Activated naive CD4-positive, alpha-beta T cell treated with anti-CD3 and anti-CD28 coated beads for 36 hours (primary cell): ENCODE measurements at regions not wholly inside any gene's neighbourhood (a gene's known extent, or its start where the extent isn't known, plus 50 kb on each side); places are given as distances from the start of the nearest gene placed in this dataset.
A peak's percentile ranks its signal among the peaks of the same experiment; 100 is the strongest.

Experiments
- CTCF ChIA-PET: fragments of 350-600 bp; sonication (Branson Sonifier 250); formaldehyde crosslinking; loops from one replicate; lab custom pipeline; 2021; ENCODE audit warnings: antibody characterized with exemption; lab: Charles Lee
- DNase-seq: peaks from one replicate; pipeline ENCODE4 v3.0.0-alpha.2; 2020
- H3K27ac Mint-ChIP-seq: one replicate; pipeline ENCODE4 v1.8.0; 2021; ENCODE audit warnings: mild to moderate bottlenecking, mixed read lengths
- H3K27me3 Mint-ChIP-seq: one replicate; pipeline ENCODE4 v1.8.0; 2021; ENCODE audit warnings: low read depth, mixed read lengths
- H3K36me3 Mint-ChIP-seq: one replicate; pipeline ENCODE4 v1.8.0; 2021; ENCODE audit warnings: low read depth, mixed read lengths
- H3K4me1 Mint-ChIP-seq: one replicate; pipeline ENCODE4 v1.8.0; 2021; ENCODE audit warnings: low read depth, mixed read lengths
- H3K4me3 Mint-ChIP-seq: one replicate; pipeline ENCODE4 v1.8.0; 2021; ENCODE audit warnings: mild to moderate bottlenecking, moderate library complexity, mixed read lengths
- H3K9me3 Mint-ChIP-seq: one replicate; pipeline ENCODE4 v1.8.0; 2021; ENCODE audit warnings: mixed read lengths
- intact Hi-C: fragments of 100-400 bp; cut with micrococcal nuclease; formaldehyde crosslinking; loops from one replicate; pipeline ENCODE4 v1.15.1; 2023

DNA sequence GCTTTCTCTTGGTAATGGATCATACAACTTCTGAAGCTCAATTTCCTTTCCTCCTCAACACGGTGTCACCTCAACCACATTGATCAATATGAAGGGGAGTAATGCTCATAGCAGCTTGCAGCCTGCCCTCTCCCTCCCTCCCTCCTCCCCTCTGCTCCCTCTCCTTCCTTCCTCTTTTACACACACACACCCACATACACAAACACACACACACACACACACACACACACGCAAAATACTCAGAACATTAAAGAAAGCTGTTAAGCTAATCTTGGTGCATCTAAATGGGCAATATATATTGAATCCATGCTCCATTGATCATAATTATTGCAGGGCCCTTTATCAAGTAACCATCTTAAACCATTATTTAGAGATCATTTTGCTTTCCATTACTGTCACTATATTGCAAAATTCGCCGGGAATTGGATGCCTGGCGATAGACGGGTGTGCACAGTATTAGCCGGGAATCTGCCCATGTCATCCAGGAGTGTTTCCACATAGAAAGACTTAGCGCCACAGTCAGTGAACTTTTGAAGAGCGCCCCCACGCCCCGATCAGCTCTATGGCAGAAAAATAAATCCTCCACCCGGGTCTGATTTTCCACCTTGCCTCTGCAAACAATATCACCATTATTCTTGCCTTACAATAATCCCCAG is 122.0 kb downstream of the PRLHR start:
- no peak overlapping the region for H3K4me3 Mint-ChIP-seq
- CTCF ChIA-PET: interaction anchor here (0.7 to 1.4 kb wide), 2 partner anchors 13 to 14 kb away, joined by 3 read pairs; no protein-coding TSS in a partner anchor
- no peak overlapping the region for H3K27ac Mint-ChIP-seq
- intact Hi-C loops: no loop called here
- no peaks in the 10 kb centered on the region for H3K4me1 Mint-ChIP-seq
- no peaks in the 10 kb centered on the region for H3K36me3 Mint-ChIP-seq
- no peaks in the 10 kb centered on the region for H3K9me3 Mint-ChIP-seq
- peaks cover 22% of the 10 kb centered on the region for H3K27me3 Mint-ChIP-seq
- DNase-seq: no peak

DNA sequence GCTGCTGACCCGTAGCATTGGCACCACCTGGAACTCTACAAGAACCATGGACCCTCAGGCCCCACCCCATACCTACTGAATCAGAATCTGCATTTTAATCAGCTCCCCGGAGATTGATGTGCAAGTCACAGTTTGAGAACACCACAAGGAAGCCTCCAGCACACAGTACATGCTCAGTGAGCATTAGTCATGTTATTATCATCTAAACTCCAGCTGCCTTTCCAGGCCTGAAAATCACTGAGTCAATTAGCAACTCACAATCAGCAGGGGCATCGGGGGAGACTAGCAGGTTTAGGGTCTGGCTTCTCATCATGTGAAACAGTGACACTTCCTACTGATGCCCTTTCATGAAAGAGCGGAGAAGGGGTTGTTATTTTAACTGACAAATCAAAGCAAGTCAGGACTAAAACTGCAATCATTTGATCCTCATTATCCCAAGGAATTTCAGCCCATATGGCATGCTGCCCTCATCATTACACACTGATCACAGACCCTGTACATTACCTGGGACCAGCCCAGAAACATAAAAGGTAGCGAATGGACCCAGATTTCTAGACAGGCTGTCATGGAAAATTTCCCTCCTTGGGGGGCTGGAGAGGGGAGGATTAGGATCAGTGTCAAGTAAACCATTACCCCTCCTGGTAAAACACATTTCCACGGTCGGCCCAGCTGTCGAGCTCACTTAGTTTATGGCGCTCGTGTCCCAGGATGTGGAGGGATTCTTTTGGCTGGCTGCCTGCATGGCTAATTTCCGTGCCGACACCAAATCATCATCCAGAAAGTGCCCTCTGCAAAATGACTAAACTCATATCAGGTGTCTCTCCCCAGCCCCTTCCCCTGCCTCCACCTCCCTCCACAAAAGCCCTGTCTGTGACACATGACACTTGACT is 122.8 kb downstream of the PRLHR start:
- Mint-ChIP-seq H3K27ac (no peak overlapping the region), H3K4me3 (no peak overlapping the region), H3K4me1 (no peaks in the 10 kb centered on the region), H3K9me3 (no peaks in the 10 kb centered on the region), H3K27me3 (peaks cover 24% of the 10 kb centered on the region), H3K36me3 (no peaks in the 10 kb centered on the region)
- no peak for DNase-seq
- CTCF ChIA-PET: interaction anchor here (1.4 to 3.1 kb wide), 2 partner anchors 13 kb away, joined by 3 to 15 read pairs; no protein-coding TSS in a partner anchor
- intact Hi-C loops: no loop called here

DNA sequence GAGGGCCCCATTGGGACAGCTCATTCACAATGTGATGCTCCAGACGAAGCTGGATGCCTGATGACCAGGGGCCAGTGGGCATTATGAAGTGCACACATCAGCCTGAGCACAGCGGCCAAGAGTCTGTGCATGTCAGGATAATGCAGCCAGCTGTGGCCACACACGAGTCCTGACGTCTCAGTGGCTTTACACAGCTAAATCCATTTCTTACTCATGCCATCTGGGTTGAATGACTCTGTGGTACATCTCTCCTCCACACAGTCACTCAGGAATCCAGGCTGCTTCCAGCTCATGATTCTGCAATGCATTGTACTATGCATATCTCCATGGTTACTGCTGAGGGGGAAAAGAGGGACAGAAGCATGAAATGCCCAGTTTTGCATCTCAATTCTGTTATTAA is 123.6 kb downstream of the PRLHR start:
- CTCF ChIA-PET: interaction anchor here (3.1 kb wide), 1 partner anchor 13 kb away, joined by 15 read pairs; no protein-coding TSS in a partner anchor
- H3K9me3 Mint-ChIP-seq: no peaks in the 10 kb centered on the region

DNA sequence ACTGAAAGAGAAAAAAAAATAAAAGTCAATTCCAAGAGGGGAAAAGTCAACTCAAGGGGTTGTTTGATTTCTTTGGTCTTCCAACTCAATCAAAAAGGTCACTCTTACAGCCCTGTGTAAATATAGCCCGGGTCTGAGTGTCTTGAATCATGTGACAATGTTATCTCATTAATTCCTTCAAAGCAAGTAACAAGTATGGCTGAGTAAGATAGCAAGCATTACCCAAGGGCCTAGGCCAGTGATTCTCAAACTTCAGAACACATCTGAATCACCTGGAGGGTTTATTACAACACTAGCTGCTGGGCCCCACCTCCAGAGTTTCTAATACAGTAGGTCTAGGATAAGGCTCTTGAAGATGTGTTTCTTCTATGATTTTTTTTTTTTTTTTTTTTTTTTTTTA is 125.0 kb downstream of the PRLHR start:
- Mint-ChIP-seq H3K36me3 (no peaks in the 10 kb centered on the region), H3K4me3 (no peak overlapping the region), H3K4me1 (no peaks in the 10 kb centered on the region), H3K27me3 (peaks cover 29% of the 10 kb centered on the region), H3K27ac (no peak overlapping the region), H3K9me3 (no peaks in the 10 kb centered on the region)
- no peak for DNase-seq
- intact Hi-C loops: no loop called here
- CTCF ChIA-PET: interaction anchor here (3.1 kb wide), 1 partner anchor 11 kb away, joined by 15 read pairs; no protein-coding TSS in a partner anchor

More for the DNA sequence above, 123.6 kb downstream of the PRLHR start:
- H3K27ac Mint-ChIP-seq: no peak overlapping the region
- peaks cover 24% of the 10 kb centered on the region for H3K27me3 Mint-ChIP-seq
- intact Hi-C loops: no loop called here
- H3K36me3 Mint-ChIP-seq: no peaks in the 10 kb centered on the region
- H3K4me3 Mint-ChIP-seq: no peak overlapping the region
- DNase-seq: no peak
- H3K4me1 Mint-ChIP-seq: no peaks in the 10 kb centered on the region

DNA sequence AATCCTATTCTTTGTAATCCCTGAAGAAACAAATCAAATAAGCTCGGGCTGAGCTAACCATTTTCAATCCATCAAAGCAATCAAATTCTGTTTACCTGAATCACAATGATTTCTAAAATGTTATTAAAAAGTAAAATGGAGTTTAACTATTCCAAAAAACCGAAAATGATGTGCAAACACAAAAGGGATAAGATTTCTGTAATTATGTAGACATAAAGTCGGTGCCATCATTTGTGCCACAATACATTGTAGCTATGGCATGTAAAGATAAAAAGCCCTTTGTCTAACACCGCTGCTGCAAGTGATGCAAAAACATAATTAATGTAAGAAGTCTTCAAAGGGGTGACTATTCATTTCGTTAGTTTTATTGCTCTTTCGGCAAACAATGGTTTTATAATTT is 125.1 kb upstream of the FAM204A start:
- CTCF ChIA-PET: no interaction called here
- no peaks in the 10 kb centered on the region for H3K36me3 Mint-ChIP-seq
- H3K9me3 Mint-ChIP-seq: no peaks in the 10 kb centered on the region
- no peak overlapping the region for H3K4me3 Mint-ChIP-seq
- H3K27ac Mint-ChIP-seq: no peak overlapping the region
- no peaks in the 10 kb centered on the region for H3K4me1 Mint-ChIP-seq
- H3K27me3 Mint-ChIP-seq: peaks cover 19% of the 10 kb centered on the region
- DNase-seq: no peak
- intact Hi-C loops: no loop called here

DNA sequence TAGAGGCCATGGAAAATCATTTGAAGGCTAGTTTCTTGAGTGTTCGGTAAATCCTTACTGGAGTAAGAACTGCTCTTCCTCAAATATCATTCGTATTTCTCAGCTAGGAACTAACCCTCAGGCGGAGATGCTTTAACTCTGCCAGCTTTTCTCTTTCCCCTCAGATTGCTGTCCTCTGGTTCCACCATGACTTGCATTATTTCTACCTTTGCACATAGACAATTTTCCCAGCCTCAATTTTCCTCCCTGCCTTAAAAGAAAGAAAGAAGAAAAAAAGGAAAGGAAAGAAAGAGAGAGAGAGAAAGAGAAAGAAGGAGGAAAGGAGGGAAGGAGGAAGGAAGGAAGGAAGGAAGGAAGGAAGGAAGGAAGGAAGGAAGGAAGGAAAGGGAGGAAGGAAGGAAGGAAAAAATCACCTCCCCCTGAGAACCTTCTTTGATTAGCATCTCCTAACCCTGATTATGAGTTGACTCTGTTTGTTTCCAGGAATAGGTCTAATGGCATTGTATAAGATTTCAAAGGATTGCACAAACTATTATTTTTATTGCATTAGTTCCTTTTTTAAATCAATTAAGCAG is 123.3 kb upstream of the FAM204A start:
- no peak overlapping the region for H3K27ac Mint-ChIP-seq
- no peak for DNase-seq
- peaks cover 28% of the 10 kb centered on the region for H3K27me3 Mint-ChIP-seq
- CTCF ChIA-PET: no interaction called here
- no peaks in the 10 kb centered on the region for H3K4me1 Mint-ChIP-seq
- no peaks in the 10 kb centered on the region for H3K9me3 Mint-ChIP-seq
- intact Hi-C loops: no loop called here
- H3K36me3 Mint-ChIP-seq: no peaks in the 10 kb centered on the region
- no peak overlapping the region for H3K4me3 Mint-ChIP-seq

DNA sequence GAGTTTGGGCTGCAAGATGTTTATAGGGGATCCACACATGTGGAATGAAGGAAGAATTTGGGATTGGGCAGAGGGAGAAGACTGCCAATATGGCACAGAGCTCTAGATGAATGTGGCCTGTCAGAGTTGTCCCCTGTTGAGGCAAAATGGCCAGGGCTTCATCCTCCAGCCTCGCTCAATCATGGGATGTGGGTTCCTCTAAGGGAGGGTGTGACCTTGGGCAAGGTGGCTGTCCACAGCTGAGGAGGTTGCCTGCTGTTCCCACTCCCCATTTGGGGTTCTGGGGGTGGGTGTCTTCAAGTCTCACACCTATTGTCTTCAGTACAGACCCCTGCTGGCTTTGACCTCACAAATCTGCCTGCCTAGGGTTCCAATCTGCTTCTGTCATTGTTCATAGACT is 121.6 kb upstream of the FAM204A start:
- DNase-seq: no peak
- no peaks in the 10 kb centered on the region for H3K9me3 Mint-ChIP-seq
- peaks cover 5% of the 10 kb centered on the region for H3K4me1 Mint-ChIP-seq
- H3K27ac Mint-ChIP-seq: no peak overlapping the region
- intact Hi-C loops: no loop called here
- CTCF ChIA-PET: interaction anchor here (0.7 kb wide), 1 partner anchor 10 kb away, joined by 3 read pairs; no protein-coding TSS in a partner anchor
- no peaks in the 10 kb centered on the region for H3K36me3 Mint-ChIP-seq
- H3K4me3 Mint-ChIP-seq: no peak overlapping the region
- peaks cover 29% of the 10 kb centered on the region for H3K27me3 Mint-ChIP-seq

DNA sequence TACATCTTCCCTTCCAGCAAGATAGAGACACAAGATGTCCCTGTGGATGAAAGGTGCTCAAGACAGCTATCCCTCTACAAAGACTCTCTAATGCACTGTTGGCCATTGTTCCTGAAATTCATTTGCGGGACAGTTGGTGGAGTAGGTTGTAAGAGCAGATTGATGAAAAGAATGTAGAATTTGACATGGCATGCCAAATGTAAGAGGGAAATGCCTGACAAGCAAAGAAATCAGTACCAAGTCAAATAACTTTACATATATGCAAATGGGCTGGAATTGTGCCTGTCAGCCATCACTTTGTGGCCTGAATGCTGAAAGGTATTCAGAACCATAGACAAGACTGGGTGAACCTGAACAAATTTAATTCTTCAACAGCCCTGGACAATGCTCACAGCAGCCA is 120.3 kb upstream of the FAM204A start:
- peaks cover 5% of the 10 kb centered on the region for H3K4me1 Mint-ChIP-seq
- CTCF ChIA-PET: interaction anchor here (0.7 kb wide), 1 partner anchor 1627 kb away, joined by 3 read pairs; no protein-coding TSS in a partner anchor
- no peak for DNase-seq
- peaks cover 24% of the 10 kb centered on the region for H3K27me3 Mint-ChIP-seq
- H3K36me3 Mint-ChIP-seq: no peaks in the 10 kb centered on the region
- no peak overlapping the region for H3K4me3 Mint-ChIP-seq
- no peak overlapping the region for H3K27ac Mint-ChIP-seq
- intact Hi-C loops: no loop called here
- no peaks in the 10 kb centered on the region for H3K9me3 Mint-ChIP-seq

DNA sequence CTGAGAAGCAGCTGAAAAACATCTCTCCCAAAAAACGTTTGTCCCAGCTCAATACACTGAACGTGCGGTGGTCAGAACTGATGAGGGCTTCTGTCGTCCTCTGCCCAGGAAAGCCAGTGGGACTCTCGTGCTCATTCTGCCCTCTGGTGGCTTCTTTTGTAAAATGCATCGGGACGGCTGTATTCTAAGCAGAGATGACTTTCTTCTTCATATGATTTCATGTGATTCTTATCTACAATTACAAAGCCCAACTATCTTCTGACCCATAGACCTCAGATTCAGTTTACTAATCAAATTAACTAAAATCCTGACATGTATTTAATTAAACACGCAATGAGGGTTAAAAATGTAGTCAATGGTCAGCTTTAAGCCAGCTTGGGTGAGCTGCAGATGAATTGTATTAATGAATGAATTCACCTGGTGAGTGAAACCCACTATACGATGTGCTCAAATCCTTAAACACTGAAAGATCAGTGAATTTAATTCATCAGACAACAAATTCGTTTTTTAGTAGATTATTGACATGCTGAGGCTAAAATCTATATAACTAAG is 117.6 kb upstream of the FAM204A start:
- H3K27me3 Mint-ChIP-seq: peaks cover 19% of the 10 kb centered on the region
- intact Hi-C loops: loop anchor here (1.0 to 5.0 kb wide), 3 partner anchors 83 to 963 kb away; partner anchors contain the start of gene FAM204A
- peaks cover 5% of the 10 kb centered on the region for H3K4me1 Mint-ChIP-seq
- no peak overlapping the region for H3K27ac Mint-ChIP-seq
- CTCF ChIA-PET: interaction anchor here (0.6 to 3.4 kb wide), 36 partner anchors 9 to 1242 kb away, joined by 3 to 20 read pairs (median 4); no protein-coding TSS in a partner anchor
- DNase-seq: peak; percentile 76
- no peaks in the 10 kb centered on the region for H3K36me3 Mint-ChIP-seq
- H3K4me3 Mint-ChIP-seq: no peak overlapping the region
- H3K9me3 Mint-ChIP-seq: no peaks in the 10 kb centered on the region

DNA sequence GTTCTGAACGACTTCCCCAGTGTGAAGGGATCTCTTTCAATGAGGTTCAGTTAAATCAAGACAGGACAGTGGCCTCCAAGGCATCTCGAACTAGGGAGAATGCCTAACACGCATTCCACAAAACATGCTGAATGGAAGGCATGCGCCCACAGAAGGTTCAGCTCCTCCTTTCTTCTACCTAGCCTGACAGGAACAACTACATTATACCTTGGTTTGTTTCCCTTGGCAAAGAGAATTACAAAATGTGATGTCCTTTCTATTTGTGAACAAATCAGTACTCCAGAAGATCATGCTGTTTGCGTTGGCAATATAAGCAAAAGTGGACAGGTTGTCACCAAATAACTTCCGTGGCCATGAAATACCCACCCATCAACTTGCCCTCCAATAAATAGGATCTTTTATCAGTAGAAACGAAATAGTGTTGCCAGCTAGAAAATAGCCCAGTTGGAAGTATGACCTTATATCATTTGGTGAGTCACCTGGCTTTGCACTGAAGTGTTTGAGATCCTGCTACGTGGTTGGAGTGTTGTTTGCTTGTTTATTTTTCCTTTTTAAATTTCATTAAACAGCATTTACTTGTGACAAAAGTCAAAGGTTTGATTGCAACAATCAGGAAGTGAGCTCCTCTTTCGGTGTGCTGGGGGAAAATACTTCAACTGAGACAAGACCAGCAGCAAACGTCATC is 117.0 kb upstream of the FAM204A start:
- intact Hi-C loops: loop anchor here (1.0 to 5.0 kb wide), 3 partner anchors 83 to 963 kb away; partner anchors contain the start of gene FAM204A
- no peak for DNase-seq
- Mint-ChIP-seq H3K4me1 (peaks cover 5% of the 10 kb centered on the region), H3K27me3 (peaks cover 17% of the 10 kb centered on the region), H3K9me3 (no peaks in the 10 kb centered on the region), H3K27ac (no peak overlapping the region), H3K36me3 (no peaks in the 10 kb centered on the region), H3K4me3 (no peak overlapping the region)
- CTCF ChIA-PET: interaction anchor here (0.6 to 3.4 kb wide), 40 partner anchors 9 to 1242 kb away, joined by 3 to 20 read pairs (median 4); no protein-coding TSS in a partner anchor

DNA sequence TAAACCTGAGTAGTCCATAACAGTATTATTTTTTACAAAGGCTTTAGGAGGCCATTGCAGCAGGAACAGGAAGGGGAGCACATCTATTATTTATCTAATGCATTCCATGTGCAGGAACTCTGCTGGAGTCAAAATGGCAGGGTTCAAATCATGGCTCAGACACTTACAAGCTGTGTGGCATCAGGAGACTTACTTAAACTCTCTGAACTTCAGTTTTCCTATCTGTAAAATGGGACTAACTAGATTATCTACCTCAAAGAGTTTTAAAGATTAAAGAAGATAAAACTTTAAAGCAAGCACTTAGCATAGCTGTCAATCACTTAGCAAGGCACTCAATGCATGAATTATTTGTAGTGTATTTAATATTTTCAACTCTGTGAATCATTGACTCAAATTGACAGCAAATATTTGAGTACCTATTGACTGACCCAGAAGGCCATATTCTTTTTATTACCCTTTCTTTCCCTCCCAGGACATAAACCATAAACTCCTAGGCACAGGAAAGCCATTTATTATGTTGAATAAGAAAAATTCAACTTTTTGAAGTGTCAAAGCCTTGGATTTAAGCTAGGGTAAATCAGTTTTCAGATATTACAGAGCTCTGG is 115.8 kb upstream of the FAM204A start:
- DNase-seq: no peak
- Mint-ChIP-seq H3K4me1 (peaks cover 5% of the 10 kb centered on the region), H3K27me3 (peaks cover 19% of the 10 kb centered on the region), H3K36me3 (no peaks in the 10 kb centered on the region), H3K27ac (no peak overlapping the region), H3K4me3 (no peak overlapping the region), H3K9me3 (no peaks in the 10 kb centered on the region)
- CTCF ChIA-PET: interaction anchor here (0.7 to 3.4 kb wide), 12 partner anchors 10 to 1467 kb away, joined by 3 to 17 read pairs (median 4); no protein-coding TSS in a partner anchor
- intact Hi-C loops: loop anchor here (5.0 kb wide), 1 partner anchor 84 kb away; no protein-coding TSS in a partner anchor
